Transverse colon (tissue), 4 donors: ENCODE measurements at regions not wholly inside any gene's neighbourhood (a gene's known extent, or its start where the extent isn't known, plus 50 kb on each side); places are given as distances from the start of the nearest gene placed in this dataset.

ENCODE experiments used
- DNase-seq: peaks from one replicate; pipeline ENCODE4 v3.0.0-alpha.2; 2019
- H3K27ac ChIP-seq, 4 donors: fragments of 200-600 bp; sonication (generic); 2 replicates each; pipeline ENCODE4 v1.5.1; 2016 to 2018; ENCODE audit warnings: inconsistent platforms in 4 of 4
- H3K27me3 ChIP-seq: fragments of 200-600 bp; sonication (generic); 2 replicates; pipeline ENCODE4 v1.5.1; 2017; ENCODE audit warnings: inconsistent platforms
- H3K36me3 ChIP-seq, 4 donors: fragments of 200-600 bp; sonication (generic); 2 replicates each; pipeline ENCODE4 v1.5.1; 2017 to 2019; ENCODE audit warnings: inconsistent platforms in 4 of 4
- H3K4me1 ChIP-seq, 4 donors: fragments of 200-600 bp; sonication (generic); 2 replicates each; pipeline ENCODE4 v1.5.1; 2017 to 2020; ENCODE audit warnings: inconsistent platforms in 4 of 4
- H3K4me3 ChIP-seq, 4 donors: fragments of 200-600 bp; sonication (generic); 1 replicate in 1 of 4; 2 replicates in 3 of 4; pipeline versions ENCODE4 v1.5.1 to v1.6.1; 2017 to 2019; ENCODE audit warnings: inconsistent platforms in 4 of 4
- H3K9me3 ChIP-seq, 2 donors: fragments of 200-600 bp; sonication (generic); 2 replicates each; pipeline ENCODE4 v1.5.1; 2017 to 2019; ENCODE audit warnings: inconsistent platforms in 2 of 2
- CTCF ChIP-seq, 5 experiments: fragments of 200-600 bp in 3 of 5; fragments of 450-650 bp in 2 of 5; sonication (generic) in 3 of 5; IDR thresholded peaks; 1 replicate in 2 of 5; 2 replicates in 3 of 5; pipeline ENCODE4 v1.5.1; 2016 to 2017; ENCODE audit warnings: antibody characterized with exemption in 5 of 5, inconsistent platforms in 3 of 5, mild to moderate bottlenecking in 2 of 5, moderate library complexity in 1 of 5
- EP300 ChIP-seq: sonication (generic); formaldehyde crosslinking; IDR thresholded peaks from one replicate; pipeline ENCODE4 v1.6.1; 2017; ENCODE audit warnings: antibody characterized with exemption, low read depth
- POLR2A ChIP-seq: fragments of 450-650 bp; IDR thresholded peaks from one replicate; pipeline ENCODE4 v1.6.1; 2016; ENCODE audit warnings: antibody characterized with exemption, mild to moderate bottlenecking, moderate library complexity
- POLR2AphosphoS5 ChIP-seq, 3 donors: sonication (generic); formaldehyde crosslinking; IDR thresholded peaks; one replicate each; pipeline ENCODE4 v1.6.1; 2016; ENCODE audit warnings: antibody characterized with exemption in 3 of 3
- WGBS, 2 donors: methylation state at CpG; one replicate each; pipeline ENCODE4 v1.1.5; 2018; ENCODE audit warnings: low coverage in 1 of 2; 5-methylcytosine and 5-hydroxymethylcytosine counted together
- in situ Hi-C, 4 donors: fragments of 200-750 bp; cut with MboI; loops; one replicate each; pipeline versions ENCODE4 v1.15.0 to v1.15.1; 2017; ENCODE audit warnings: low sequenced_read_pairs in 3 of 4, low pct_ligation_motif_present in 1 of 4, low pct_unique_long_range_greater_than_20kb in 1 of 4
- intact Hi-C: fragments of 100-400 bp; cut with DNase I; formaldehyde crosslinking; loops from one replicate; pipeline ENCODE4 v1.15.1; 2023; ENCODE audit warnings: low total_unique reads

- intact Hi-C loops: no loop called here
These were observed 370.9 kb upstream of the PRR16 start for GRCh38 chr5:120093178-120093577.

GRCh38 chr5:120096413-120096812, 367.7 kb upstream of the PRR16 start:
- no peaks in the 10 kb centered on the region for H3K27me3 ChIP-seq
- no peak overlapping the region for H3K27ac ChIP-seq
- no peaks in the 10 kb centered on the region for H3K36me3 ChIP-seq
- no peaks in the 10 kb centered on the region for H3K9me3 ChIP-seq
- no peak overlapping the region for H3K4me3 ChIP-seq
- 31 to 33% methylated on average over 3 of the region's 3 CpGs for WGBS, 2 donors
- TF ChIP-seq POLR2AphosphoS5 (IDR thresholded peaks at IDR 0.05) (no peak), CTCF (IDR thresholded peaks at IDR 0.05) (no peak), EP300 (no peak), POLR2A (no peak)
- in situ Hi-C loops (no loop called here), intact Hi-C loops (no loop called here)
- DNase-seq: no peak
- H3K4me1 ChIP-seq: peaks cover 0 to 6% (median 0%) of the 10 kb centered on the region in 4 donors

More at GRCh38 chr5:120093178-120093577, 370.9 kb upstream of the PRR16 start:
- no peaks in the 10 kb centered on the region for H3K27me3 ChIP-seq
- H3K36me3 ChIP-seq: no peaks in the 10 kb centered on the region
- WGBS, 2 donors: 74 to 93% methylated on average over 4 to 7 of the region's 7 CpGs
- in situ Hi-C loops: no loop called here
- no peak for DNase-seq
- no peak overlapping the region for H3K27ac ChIP-seq
- H3K4me1 ChIP-seq: peaks cover 0 to 6% (median 0%) of the 10 kb centered on the region in 4 donors
- H3K9me3 ChIP-seq: no peaks in the 10 kb centered on the region
- TF ChIP-seq CTCF (IDR thresholded peaks at IDR 0.05): no peak
- no peak for TF ChIP-seq POLR2A
- no peak for TF ChIP-seq EP300
- no peak for TF ChIP-seq POLR2AphosphoS5 (IDR thresholded peaks at IDR 0.05)
- no peak overlapping the region for H3K4me3 ChIP-seq

GRCh38 chr5:120098426-120098825, 365.7 kb upstream of the PRR16 start:
- in situ Hi-C loops (no loop called here), intact Hi-C loops (no loop called here)
- H3K4me3 ChIP-seq: no peak overlapping the region
- TF ChIP-seq POLR2A (no peak), POLR2AphosphoS5 (IDR thresholded peaks at IDR 0.05) (no peak), EP300 (no peak), CTCF (IDR thresholded peaks at IDR 0.05) (no peak)
- no peaks in the 10 kb centered on the region for H3K36me3 ChIP-seq
- no peak for DNase-seq
- 64 to 71% methylated on average over 4 of the region's 4 CpGs for WGBS, 2 donors
- peaks cover 0 to 6% (median 0%) of the 10 kb centered on the region in 4 donors for H3K4me1 ChIP-seq
- H3K9me3 ChIP-seq: no peaks in the 10 kb centered on the region
- no peaks in the 10 kb centered on the region for H3K27me3 ChIP-seq
- H3K27ac ChIP-seq: no peak overlapping the region

- Histone ChIP-seq H3K36me3 (no peaks in the 10 kb centered on the region), H3K4me3 (no peak overlapping the region), H3K27ac (no peak overlapping the region), H3K9me3 (no peaks in the 10 kb centered on the region), H3K4me1 (peaks cover 0 to 6% (median 0%) of the 10 kb centered on the region in 4 donors), H3K27me3 (no peaks in the 10 kb centered on the region)
- no peak for DNase-seq
- 52 to 58% methylated on average over 5 of the region's 5 CpGs for WGBS, 2 donors
- no peak for TF ChIP-seq EP300
- no peak for TF ChIP-seq POLR2AphosphoS5 (IDR thresholded peaks at IDR 0.05)
- no peak for TF ChIP-seq POLR2A
- TF ChIP-seq CTCF (IDR thresholded peaks at IDR 0.05): no peak
- in situ Hi-C loops (no loop called here), intact Hi-C loops (no loop called here)
These were observed 365.1 kb upstream of the PRR16 start for GRCh38 chr5:120098902-120099535.
